Mucosa of descending colon (tissue), 3 donors: ENCODE measurements at regions not wholly inside any gene's neighbourhood (a gene's known extent, or its start where the extent isn't known, plus 50 kb on each side); places are given as distances from the start of the nearest gene placed in this dataset.

Experiments
- ATAC-seq: fragments of 200-7000 bp; cut with Tn5 transposase; one replicate; pipeline ENCODE4 v1.9.1; 2020; ENCODE audit warnings: mild to moderate bottlenecking, moderate library complexity
- DNase-seq, 3 donors: peaks; one replicate each; pipeline ENCODE4 v3.0.0-alpha.2; 2020
- H3K36me3 ChIP-seq: fragments of 200-600 bp; one replicate; pipeline ENCODE4 v1.8.0; 2021; ENCODE audit warnings: low read depth, mild to moderate bottlenecking
- H3K4me1 ChIP-seq: fragments of 200-600 bp; one replicate; pipeline ENCODE4 v1.8.0; 2021; ENCODE audit warnings: low read depth, mild to moderate bottlenecking
- H3K4me3 ChIP-seq: fragments of 200-600 bp; one replicate; pipeline ENCODE4 v1.8.0; 2021; ENCODE audit warnings: mild to moderate bottlenecking
- H3K9me3 ChIP-seq: fragments of 200-600 bp; one replicate; pipeline ENCODE4 v1.8.0; 2021; ENCODE audit warnings: mild to moderate bottlenecking
- CTCF ChIP-seq: fragments of 200-600 bp; IDR thresholded peaks from one replicate; pipeline ENCODE4 v1.8.0; 2022; ENCODE audit warnings: antibody characterized with exemption, mild to moderate bottlenecking
- intact Hi-C, 2 donors: fragments of 100-400 bp; cut with DNase I in 1 of 2; cut with micrococcal nuclease in 1 of 2; formaldehyde crosslinking; loops; one replicate each; pipeline versions ENCODE4 v1.11.0 to v1.11.1; 2022; cut with DNase I, micrococcal nuclease
- donor health status: DM: no; HTN: no; CAD: no; lungs with moderate emphysema.
- donor health status: DM: no; HTN: no; CAD: no.
- donor health status: DM: no; HTN: yes; CAD: no.

GRCh38 chr5:30581198-30581935 lies 612.1 kb upstream of the CDH6 start:
- Histone ChIP-seq H3K4me1 (no peaks in the 10 kb centered on the region), H3K4me3 (no peak overlapping the region), H3K9me3 (no peaks in the 10 kb centered on the region), H3K36me3 (no peaks in the 10 kb centered on the region)
- DNase-seq (no peak), ATAC-seq (no peak)
- intact Hi-C loops, result no loop called here
- TF ChIP-seq CTCF, result no peak

GRCh38 chr5:30574761-30575160 lies 618.7 kb upstream of the CDH6 start:
- no peaks in the 10 kb centered on the region for H3K36me3 ChIP-seq
- H3K4me1 ChIP-seq, result no peaks in the 10 kb centered on the region
- no peak for TF ChIP-seq CTCF
- H3K4me3 ChIP-seq, result no peak overlapping the region
- no peaks in the 10 kb centered on the region for H3K9me3 ChIP-seq
- no peak for DNase-seq
- intact Hi-C loops, result no loop called here
- ATAC-seq, result no peak

DNA sequence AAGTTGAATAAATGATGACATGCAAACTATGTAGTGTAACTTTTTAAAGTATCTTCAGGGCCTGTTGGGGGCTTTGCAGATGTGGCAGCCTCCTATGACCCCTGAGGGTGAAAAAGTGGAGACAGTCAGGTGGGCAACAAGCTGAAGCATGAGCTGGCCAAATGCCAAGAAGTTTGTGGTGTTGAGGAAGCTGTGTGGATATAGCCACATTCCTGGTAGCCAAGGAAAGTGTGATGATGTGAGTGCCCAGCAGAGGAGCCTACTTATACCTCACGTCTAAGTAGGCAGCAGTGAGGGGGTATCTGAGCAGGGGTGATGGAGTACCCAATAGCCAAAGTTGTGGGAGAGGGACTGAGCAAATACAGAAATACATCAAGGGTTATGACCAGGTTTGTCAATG lies 621.2 kb upstream of the CDH6 start:
- no peak for TF ChIP-seq CTCF
- DNase-seq, result no peak
- no peak for ATAC-seq
- Histone ChIP-seq H3K4me1 (no peaks in the 10 kb centered on the region), H3K36me3 (no peaks in the 10 kb centered on the region), H3K4me3 (no peak overlapping the region), H3K9me3 (no peaks in the 10 kb centered on the region)
- intact Hi-C loops, result no loop called here

DNA sequence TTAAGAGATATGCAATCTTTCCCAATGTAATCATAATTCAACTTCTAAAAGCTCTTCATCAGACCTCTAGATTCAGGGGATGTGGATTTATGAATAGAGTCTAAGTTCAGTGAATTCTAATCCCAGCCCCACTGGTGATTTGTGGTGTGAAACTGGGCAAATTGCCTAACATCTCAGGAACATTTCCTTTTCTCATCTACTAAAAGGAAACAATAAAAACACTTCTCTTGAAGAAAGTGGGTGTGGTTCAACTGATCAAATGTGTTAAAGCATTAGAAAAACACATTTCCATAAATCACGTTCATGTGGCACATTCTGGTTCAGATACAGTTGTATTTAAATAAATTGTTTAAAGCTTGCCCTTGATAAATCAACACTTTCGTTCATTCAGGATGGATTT lies 631.7 kb upstream of the CDH6 start:
- TF ChIP-seq CTCF, result no peak
- Histone ChIP-seq H3K4me1 (no peaks in the 10 kb centered on the region), H3K9me3 (no peaks in the 10 kb centered on the region), H3K4me3 (no peak overlapping the region), H3K36me3 (no peaks in the 10 kb centered on the region)
- DNase-seq, result no peak
- no peak for ATAC-seq
- intact Hi-C loops, result no loop called here

- intact Hi-C loops, result no loop called here
- H3K9me3 ChIP-seq, result no peaks in the 10 kb centered on the region
- no peak for TF ChIP-seq CTCF
- H3K4me1 ChIP-seq, result no peaks in the 10 kb centered on the region
- DNase-seq (no peak), ATAC-seq (no peak)
- H3K4me3 ChIP-seq, result no peak overlapping the region
- H3K36me3 ChIP-seq, result no peaks in the 10 kb centered on the region
Observed at GRCh38 chr5:30551618-30552017, 641.9 kb upstream of the CDH6 start.
